Activated T-helper 17 cell treated with anti-CD3 and anti-CD28 coated beads, Interleukin-2, amount 50 U/mL, for 72 hours (primary cell): ENCODE measurements at regions not wholly inside any gene's neighbourhood (a gene's known extent, or its start where the extent isn't known, plus 50 kb on each side); places are given as distances from the start of the nearest gene placed in this dataset.
A peak's percentile ranks its signal among the peaks of the same experiment; 100 is the strongest.
"Not testable (repeated sequence)": the region's sequence is repeated elsewhere in the genome, so short reads cannot be mapped to it uniquely, and the experiment has no call there.

Experiments
- ATAC-seq: fragments of 150-1000 bp; cut with Tn5 transposase; replicated peaks from 2 replicates; pipeline ENCODE4 v1.10.0; 2021; ENCODE audit warnings: mild to moderate bottlenecking, moderate library complexity
- H3K27ac Mint-ChIP-seq: one replicate; pipeline ENCODE4 v1.8.0; 2022; ENCODE audit warnings: mixed read lengths
- H3K27me3 Mint-ChIP-seq: one replicate; pipeline ENCODE4 v1.8.0; 2022; ENCODE audit warnings: mixed read lengths
- H3K36me3 Mint-ChIP-seq: one replicate; pipeline ENCODE4 v1.8.0; 2022; ENCODE audit warnings: low read depth, mild to moderate bottlenecking, mixed read lengths
- H3K4me1 Mint-ChIP-seq: one replicate; pipeline ENCODE4 v1.8.0; 2022; ENCODE audit warnings: mixed read lengths
- H3K4me3 Mint-ChIP-seq: one replicate; pipeline ENCODE4 v1.8.0; 2022; ENCODE audit warnings: mild to moderate bottlenecking, mixed read lengths
- H3K9me3 Mint-ChIP-seq: one replicate; pipeline ENCODE4 v1.8.0; 2022; ENCODE audit warnings: mixed read lengths

DNA sequence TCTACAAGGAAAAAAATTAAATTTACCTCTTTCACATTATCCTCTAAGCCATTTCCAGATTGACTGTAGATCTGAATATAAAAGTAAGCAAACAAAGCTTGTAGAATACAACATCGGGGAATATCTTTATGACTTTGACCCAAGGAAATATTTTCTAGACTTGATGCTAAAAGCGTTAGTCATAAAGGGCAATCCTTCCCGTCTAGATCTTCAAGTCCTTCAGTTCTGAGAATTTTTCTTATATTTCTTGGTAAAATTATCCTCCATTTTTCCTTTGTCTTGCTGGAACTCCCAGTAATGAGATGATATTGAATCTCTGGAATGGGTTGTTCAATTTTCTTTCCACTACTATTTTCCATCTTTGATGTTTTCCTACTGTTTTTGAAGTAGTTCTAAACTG lies 77.8 kb upstream of the ZNF184 start:
- H3K36me3 Mint-ChIP-seq, result peaks cover 15% of the 10 kb centered on the region
- H3K27ac Mint-ChIP-seq, result no peak overlapping the region
- peaks cover 5% of the 10 kb centered on the region for H3K4me1 Mint-ChIP-seq
- ATAC-seq, result no peak
- peaks cover 61% of the 10 kb centered on the region for H3K27me3 Mint-ChIP-seq
- H3K4me3 Mint-ChIP-seq, result no peak overlapping the region
- H3K9me3 Mint-ChIP-seq, result peaks cover 6% of the 10 kb centered on the region

GRCh38 chr6:27549241-27549598 lies 76.3 kb upstream of the ZNF184 start:
- not testable (repeated sequence) for H3K4me3 Mint-ChIP-seq, ATAC-seq, H3K27ac Mint-ChIP-seq, H3K9me3 Mint-ChIP-seq
- H3K36me3 Mint-ChIP-seq, result peaks cover 15% of the 10 kb centered on the region
- peaks cover 14% of the 10 kb centered on the region for H3K4me1 Mint-ChIP-seq
- peaks cover 75% of the 10 kb centered on the region for H3K27me3 Mint-ChIP-seq

DNA sequence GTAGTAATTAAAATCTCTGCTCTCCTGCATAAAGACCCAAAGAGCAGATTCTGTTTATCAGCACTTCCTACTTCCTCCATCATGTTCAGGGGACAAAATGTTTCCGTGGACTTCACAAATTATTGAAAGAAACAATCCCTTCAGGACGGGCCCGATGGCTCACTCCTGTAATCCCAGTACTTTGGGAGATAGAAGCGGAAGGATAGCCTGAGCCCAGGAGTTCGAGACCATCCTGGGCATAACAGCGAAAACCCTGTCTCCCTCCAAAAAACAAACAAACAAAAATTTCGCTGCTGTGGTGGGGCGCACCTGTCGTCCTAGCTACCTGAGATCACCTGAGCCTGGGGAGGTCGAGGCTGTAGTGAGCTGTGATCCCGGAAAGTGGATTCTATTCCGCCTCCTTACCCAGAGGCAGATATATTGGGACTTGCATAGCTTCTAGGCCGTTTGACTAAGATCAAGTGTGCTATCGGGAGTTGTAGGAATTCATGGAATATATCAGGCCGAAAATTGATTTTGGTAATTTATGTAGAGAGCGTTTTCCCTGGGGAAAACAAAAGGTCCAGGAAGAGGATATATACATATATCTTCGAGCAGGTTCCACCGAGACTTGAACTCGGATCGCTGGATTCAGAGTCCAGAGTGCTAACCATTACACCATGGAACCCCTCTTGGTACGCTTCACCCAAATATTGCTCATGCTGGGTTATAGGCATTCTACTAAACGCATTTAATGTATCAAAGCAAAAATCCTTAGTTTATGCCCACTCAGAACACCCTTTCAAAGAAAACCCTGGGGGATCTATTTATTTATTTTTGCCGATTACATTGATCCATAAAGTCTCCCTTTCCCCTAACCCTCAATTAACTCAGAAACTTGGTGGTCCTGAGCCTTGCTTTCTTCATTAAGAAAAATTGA lies 74.5 kb upstream of the ZNF184 start:
- Mint-ChIP-seq H3K4me1 (peaks cover 9% of the 10 kb centered on the region), H3K4me3 (no peak overlapping the region), H3K27me3 (peaks cover 75% of the 10 kb centered on the region), H3K9me3 (peaks cover 7% of the 10 kb centered on the region), H3K36me3 (peaks cover 15% of the 10 kb centered on the region), H3K27ac (no peak overlapping the region)
- no peak for ATAC-seq

- peaks cover 9% of the 10 kb centered on the region for H3K4me1 Mint-ChIP-seq
- H3K9me3 Mint-ChIP-seq, result peaks cover 7% of the 10 kb centered on the region
- no peak overlapping the region for H3K4me3 Mint-ChIP-seq
- peaks cover 80% of the 10 kb centered on the region for H3K27me3 Mint-ChIP-seq
- no peak overlapping the region for H3K27ac Mint-ChIP-seq
- no peak for ATAC-seq
- peaks cover 15% of the 10 kb centered on the region for H3K36me3 Mint-ChIP-seq
Measured at GRCh38 chr6:27546522-27546921, 73.6 kb upstream of the ZNF184 start.

- Mint-ChIP-seq H3K4me1 (peaks cover 9% of the 10 kb centered on the region), H3K4me3 (peak overlapping the region; percentile 50), H3K9me3 (peaks cover 7% of the 10 kb centered on the region), H3K36me3 (peaks cover 15% of the 10 kb centered on the region), H3K27me3 (peaks cover 82% of the 10 kb centered on the region), H3K27ac (no peak overlapping the region)
- peak; percentile 32 for ATAC-seq
Measured at GRCh38 chr6:27545271-27546046, 72.6 kb upstream of the ZNF184 start.

GRCh38 chr6:27544612-27545260 lies 71.8 kb upstream of the ZNF184 start:
- no peak overlapping the region for H3K27ac Mint-ChIP-seq

DNA sequence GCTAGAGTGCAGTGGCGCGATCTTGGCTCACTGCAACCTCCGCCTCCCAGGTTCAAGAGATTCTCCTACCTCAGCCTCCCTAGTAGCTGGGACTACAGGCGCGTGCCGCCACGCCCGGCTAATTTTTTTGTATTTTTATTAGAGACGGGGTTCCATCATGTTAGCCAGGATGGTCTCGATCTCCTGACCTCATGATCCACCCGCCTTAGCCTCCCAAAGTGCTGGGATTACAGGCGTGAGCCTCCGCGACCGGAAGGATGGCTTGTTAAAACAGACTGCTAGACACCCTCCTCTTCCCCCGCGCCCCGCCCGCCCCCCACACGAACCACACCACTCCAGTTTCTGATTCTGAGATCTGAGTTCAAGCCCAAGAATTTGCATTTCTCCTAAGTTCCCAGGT lies 71.2 kb upstream of the ZNF184 start:
- peaks cover 81% of the 10 kb centered on the region for H3K27me3 Mint-ChIP-seq
- H3K27ac Mint-ChIP-seq, ATAC-seq, H3K4me3 Mint-ChIP-seq, H3K9me3 Mint-ChIP-seq, H3K4me1 Mint-ChIP-seq: not testable (repeated sequence)
- H3K36me3 Mint-ChIP-seq, result peaks cover 15% of the 10 kb centered on the region

More at GRCh38 chr6:27544612-27545260, 71.8 kb upstream of the ZNF184 start:
- no peak for ATAC-seq
- Mint-ChIP-seq H3K4me3 (peak overlapping the region; percentile 50), H3K36me3 (peaks cover 15% of the 10 kb centered on the region), H3K27me3 (peaks cover 85% of the 10 kb centered on the region), H3K4me1 (peaks cover 9% of the 10 kb centered on the region), H3K9me3 (peaks cover 7% of the 10 kb centered on the region)

GRCh38 chr6:27542485-27542884 lies 69.6 kb upstream of the ZNF184 start:
- Mint-ChIP-seq H3K27me3 (peaks cover 76% of the 10 kb centered on the region), H3K4me3 (no peak overlapping the region)

DNA sequence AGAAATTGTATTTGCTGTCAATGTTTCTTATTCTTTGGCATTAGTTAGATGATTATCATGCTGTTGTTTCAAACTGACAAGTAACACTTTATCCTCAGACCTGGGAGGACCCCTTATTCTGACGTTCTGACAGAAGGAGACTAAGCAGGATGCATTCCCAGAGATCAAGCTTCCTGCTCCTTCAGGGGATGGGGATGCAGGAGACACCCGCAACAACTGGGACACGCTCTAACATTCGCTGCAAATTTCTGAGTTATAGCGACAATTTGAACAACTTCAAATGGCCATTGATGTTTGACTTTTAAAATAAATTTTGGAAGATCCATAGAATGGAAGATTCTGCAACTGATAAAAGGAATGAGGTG lies 69.0 kb upstream of the ZNF184 start:
- no peak overlapping the region for H3K27ac Mint-ChIP-seq
- H3K4me3 Mint-ChIP-seq, result no peak overlapping the region
- peaks cover 9% of the 10 kb centered on the region for H3K4me1 Mint-ChIP-seq
- no peak for ATAC-seq
- no peaks in the 10 kb centered on the region for H3K36me3 Mint-ChIP-seq
- H3K27me3 Mint-ChIP-seq, result peaks cover 70% of the 10 kb centered on the region
- peaks cover 7% of the 10 kb centered on the region for H3K9me3 Mint-ChIP-seq

More at GRCh38 chr6:27542485-27542884, 69.6 kb upstream of the ZNF184 start:
- Mint-ChIP-seq H3K36me3 (peaks cover 5% of the 10 kb centered on the region), H3K4me1 (peaks cover 9% of the 10 kb centered on the region), H3K9me3 (peaks cover 7% of the 10 kb centered on the region), H3K27ac (no peak overlapping the region)
- no peak for ATAC-seq

DNA sequence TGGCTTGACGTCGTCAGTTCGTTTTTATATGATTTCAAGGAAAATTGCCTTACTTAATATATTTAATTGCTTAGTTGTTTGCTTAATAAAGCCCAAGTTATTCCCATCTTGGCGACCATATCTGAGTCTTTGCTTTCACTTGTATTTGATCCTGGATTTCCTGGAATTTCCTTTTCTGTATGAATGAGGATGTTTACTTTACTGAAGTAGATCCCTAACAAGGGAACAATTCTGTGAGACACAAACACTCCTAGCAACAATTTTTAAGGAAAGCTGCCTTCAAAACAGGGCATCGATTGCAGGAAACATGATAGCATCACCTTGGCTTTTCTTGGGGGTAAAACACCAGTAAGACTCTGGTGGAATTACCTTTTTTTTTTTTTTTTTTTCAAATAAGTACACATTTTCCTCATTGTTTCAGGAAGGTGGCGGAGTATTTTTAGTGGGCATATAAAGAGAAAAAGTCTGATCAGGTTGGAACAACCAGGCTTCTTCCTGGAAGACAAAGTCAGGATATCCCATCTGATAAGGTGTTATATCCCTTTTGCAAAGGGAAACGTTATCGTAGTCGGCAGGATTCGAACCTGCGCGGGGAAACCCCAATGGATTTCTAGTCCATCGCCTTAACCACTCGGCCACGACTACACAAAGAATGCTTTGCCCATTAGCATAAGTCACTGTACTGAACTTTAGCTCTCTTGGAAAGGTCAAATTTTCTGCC lies 68.5 kb upstream of the ZNF184 start:
- no peak for ATAC-seq
- H3K9me3 Mint-ChIP-seq, result peaks cover 4% of the 10 kb centered on the region
- H3K27me3 Mint-ChIP-seq, result peaks cover 65% of the 10 kb centered on the region
- H3K4me1 Mint-ChIP-seq, result peaks cover 9% of the 10 kb centered on the region
- H3K27ac Mint-ChIP-seq, result no peak overlapping the region
- no peak overlapping the region for H3K4me3 Mint-ChIP-seq
- no peaks in the 10 kb centered on the region for H3K36me3 Mint-ChIP-seq

GRCh38 chr6:27539551-27539950 lies 66.6 kb upstream of the ZNF184 start:
- Mint-ChIP-seq H3K9me3 (no peaks in the 10 kb centered on the region), H3K4me3 (no peak overlapping the region), H3K27ac (no peak overlapping the region), H3K27me3 (peaks cover 53% of the 10 kb centered on the region), H3K4me1 (peaks cover under 1% of the 10 kb centered on the region), H3K36me3 (no peaks in the 10 kb centered on the region)
- ATAC-seq, result no peak

GRCh38 chr6:27532820-27533538 lies 60.1 kb upstream of the ZNF184 start:
- no peak for ATAC-seq
- Mint-ChIP-seq H3K36me3 (no peaks in the 10 kb centered on the region), H3K9me3 (no peaks in the 10 kb centered on the region), H3K4me3 (no peak overlapping the region), H3K27me3 (peaks cover 32% of the 10 kb centered on the region), H3K4me1 (no peaks in the 10 kb centered on the region), H3K27ac (no peak overlapping the region)

DNA sequence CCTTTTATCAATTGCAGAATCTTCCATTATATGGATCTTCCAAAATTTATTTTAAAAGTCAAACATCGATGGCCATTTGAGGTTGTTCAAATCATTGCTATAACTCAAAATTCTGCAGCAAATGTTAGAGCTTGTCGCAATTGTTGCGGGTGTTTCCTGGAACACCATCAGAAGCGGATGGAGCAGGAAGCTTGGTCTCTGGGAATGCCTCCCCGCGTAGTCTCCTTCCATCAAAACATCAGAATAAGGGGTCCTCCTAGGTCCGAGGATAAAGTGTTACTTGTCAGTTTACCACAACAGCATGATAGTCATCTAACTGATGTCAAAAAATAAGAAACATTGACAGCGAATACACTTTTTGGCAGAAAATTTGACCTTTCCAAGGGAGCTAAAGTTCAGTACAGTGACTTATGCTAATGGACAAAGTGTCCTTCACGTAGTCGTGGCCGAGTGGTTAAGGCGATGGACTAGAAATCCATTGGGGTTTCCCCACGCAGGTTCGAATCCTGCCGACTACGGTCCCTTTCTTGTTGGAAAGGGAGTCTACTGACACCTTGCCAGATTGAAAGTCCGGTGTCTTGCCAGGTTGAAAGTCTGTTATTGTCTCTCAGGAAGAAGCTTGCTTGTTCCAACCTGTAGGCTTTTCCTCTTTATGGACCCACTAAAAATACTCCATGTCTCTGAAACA lies 59.0 kb upstream of the ZNF184 start:
- no peak overlapping the region for H3K27ac Mint-ChIP-seq
- no peak overlapping the region for H3K4me3 Mint-ChIP-seq
- no peak for ATAC-seq
- no peaks in the 10 kb centered on the region for H3K4me1 Mint-ChIP-seq
- H3K9me3 Mint-ChIP-seq, result no peaks in the 10 kb centered on the region
- H3K27me3 Mint-ChIP-seq, result peaks cover 32% of the 10 kb centered on the region
- no peaks in the 10 kb centered on the region for H3K36me3 Mint-ChIP-seq
